22Rv1 (cell line): ENCODE measurements at regions not wholly inside any gene's neighbourhood (a gene's known extent, or its start where the extent isn't known, plus 50 kb on each side); places are given as distances from the start of the nearest gene placed in this dataset.
"Not testable (repeated sequence)": the region's sequence is repeated elsewhere in the genome, so short reads cannot be mapped to it uniquely, and the experiment has no call there.

Experiments used
- H3K27ac ChIP-seq: fragments of 450-650 bp; 2 replicates; pipeline ENCODE4 v1.5.1; 2017
- ZFX ChIP-seq: fragments of 450-650 bp; IDR thresholded peaks from 2 replicates; pipeline ENCODE4 v1.6.1; 2017; ENCODE audit warnings: antibody characterized with exemption, borderline replicate concordance
- TF ChIP-seq, protein P1 (sequence below): fragments of 450-650 bp; IDR thresholded peaks from 2 replicates; pipeline ENCODE4 v1.5.1; 2017; ENCODE audit warnings: mild to moderate bottlenecking

DNA sequence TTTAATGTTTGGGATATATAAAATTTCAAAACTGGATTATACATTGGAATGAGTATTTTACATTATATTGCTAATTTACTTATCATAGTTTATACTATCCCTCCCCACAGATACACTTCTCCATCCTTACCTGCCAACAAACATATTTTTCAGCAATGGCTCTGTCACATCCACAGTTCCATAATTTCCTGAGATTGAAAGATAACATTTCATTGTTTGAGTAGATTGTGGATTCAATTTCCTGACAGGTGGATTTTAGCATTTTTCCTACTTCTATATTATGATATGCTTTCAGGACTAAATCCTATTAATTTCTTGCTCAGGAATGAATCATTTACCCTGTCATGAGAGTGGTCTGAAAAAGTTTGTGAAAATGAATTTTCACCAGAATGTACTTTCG is 115.3 kb upstream of the KLHL4 start:
- H3K27ac ChIP-seq, result no peak overlapping the region
- TF ChIP-seq ZFX, result no peak
- TF ChIP-seq, protein P1, sequence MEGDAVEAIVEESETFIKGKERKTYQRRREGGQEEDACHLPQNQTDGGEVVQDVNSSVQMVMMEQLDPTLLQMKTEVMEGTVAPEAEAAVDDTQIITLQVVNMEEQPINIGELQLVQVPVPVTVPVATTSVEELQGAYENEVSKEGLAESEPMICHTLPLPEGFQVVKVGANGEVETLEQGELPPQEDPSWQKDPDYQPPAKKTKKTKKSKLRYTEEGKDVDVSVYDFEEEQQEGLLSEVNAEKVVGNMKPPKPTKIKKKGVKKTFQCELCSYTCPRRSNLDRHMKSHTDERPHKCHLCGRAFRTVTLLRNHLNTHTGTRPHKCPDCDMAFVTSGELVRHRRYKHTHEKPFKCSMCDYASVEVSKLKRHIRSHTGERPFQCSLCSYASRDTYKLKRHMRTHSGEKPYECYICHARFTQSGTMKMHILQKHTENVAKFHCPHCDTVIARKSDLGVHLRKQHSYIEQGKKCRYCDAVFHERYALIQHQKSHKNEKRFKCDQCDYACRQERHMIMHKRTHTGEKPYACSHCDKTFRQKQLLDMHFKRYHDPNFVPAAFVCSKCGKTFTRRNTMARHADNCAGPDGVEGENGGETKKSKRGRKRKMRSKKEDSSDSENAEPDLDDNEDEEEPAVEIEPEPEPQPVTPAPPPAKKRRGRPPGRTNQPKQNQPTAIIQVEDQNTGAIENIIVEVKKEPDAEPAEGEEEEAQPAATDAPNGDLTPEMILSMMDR, result no peak

DNA sequence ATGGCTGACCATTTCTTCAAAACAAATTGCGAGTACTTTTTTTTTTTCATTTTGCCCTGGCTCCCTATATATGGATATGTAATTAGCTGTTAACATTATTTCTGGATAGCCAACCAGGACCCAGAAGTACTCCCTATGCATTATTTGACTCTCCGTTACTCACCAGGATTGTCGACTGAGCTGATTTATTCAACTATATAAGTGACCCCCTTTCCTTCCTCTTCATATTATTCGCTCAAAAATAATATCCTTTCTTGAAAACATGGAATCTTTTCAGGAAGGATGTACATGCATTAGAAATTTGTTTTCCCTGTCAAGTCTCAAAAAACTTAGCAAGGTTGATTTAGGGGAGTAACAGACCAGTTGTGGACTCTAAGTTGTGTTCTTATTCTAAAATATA is 114.1 kb upstream of the KLHL4 start:
- TF ChIP-seq, protein P1, result no peak
- TF ChIP-seq ZFX, result no peak
- no peak overlapping the region for H3K27ac ChIP-seq

DNA sequence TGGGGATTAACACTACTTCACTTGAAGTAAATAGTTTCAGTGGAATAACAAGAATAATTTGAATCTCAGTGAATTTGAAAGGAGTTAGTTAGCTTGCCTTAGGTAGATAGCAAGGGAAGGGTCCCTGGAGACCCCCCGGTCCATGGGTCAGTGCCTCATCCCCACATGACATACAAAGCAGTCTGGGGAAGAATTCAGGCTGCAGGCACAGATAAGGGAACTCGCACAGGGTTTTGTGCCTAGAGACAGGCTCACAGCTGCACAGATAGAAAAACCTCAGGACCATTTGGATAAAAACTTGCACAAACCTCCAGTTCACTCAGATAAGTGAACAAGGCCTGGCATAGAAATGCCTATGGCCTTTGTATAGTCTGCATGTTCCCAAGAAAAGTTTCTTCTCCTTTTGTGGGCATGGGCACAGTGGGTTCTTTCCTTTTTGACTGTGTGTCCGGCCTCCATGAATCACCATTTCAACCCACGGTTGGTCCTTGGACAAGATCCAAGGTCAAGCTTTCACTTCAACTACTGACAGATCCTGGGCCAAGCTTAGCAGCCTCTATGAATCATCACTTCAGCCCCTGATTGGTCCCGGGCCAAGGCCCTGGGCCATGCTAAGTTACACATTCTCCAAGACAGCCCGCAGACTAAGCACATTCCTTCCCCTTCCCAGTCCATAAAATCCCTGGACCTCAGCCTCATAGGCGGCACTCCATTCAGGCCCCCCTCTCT is 108.3 kb upstream of the KLHL4 start:
- TF ChIP-seq ZFX, result no peak
- TF ChIP-seq, protein P1, result no peak
- peak overlapping the region; percentile 26; the same call in 1 of the 2 replicates for H3K27ac ChIP-seq

DNA sequence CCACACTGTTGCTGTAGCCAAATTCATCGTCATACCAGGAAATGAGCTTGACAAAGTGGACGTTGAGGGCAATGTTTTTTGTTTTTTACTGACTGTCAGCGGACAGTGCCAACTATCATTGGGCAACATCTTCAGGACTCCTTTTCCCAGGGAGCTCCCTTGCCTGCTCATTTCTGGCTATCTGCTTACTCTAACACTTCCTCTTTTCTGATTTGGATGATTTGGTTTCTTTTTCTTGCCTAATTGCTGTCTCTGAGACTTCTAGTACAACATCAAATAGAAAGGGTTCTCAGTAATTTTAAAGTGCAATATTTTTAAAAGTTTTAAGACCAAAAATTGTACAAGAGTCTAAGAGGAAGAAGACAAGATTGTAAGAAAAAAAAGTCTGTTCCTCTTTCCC is 92.0 kb upstream of the KLHL4 start:
- TF ChIP-seq ZFX, result no peak
- TF ChIP-seq, protein P1, result no peak
- no peak overlapping the region for H3K27ac ChIP-seq

DNA sequence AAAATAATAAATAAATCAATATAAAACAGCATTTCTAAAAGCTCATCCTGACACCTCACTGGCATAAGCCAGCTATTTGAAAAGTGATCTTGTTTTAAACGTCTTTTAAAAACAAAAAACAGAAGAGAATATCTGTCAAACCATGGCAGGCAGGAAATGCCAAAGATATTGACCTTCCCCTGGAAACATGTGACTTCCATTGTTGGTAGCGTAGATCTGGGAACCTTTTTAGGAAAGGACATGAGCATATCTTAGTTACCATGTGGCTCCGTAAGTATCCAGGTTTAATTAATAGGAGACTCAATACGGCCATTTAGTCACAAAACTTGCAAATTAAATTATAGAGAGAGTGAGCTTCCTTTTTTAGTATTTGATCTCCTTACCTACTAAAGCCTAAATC is 83.0 kb upstream of the KLHL4 start:
- TF ChIP-seq, protein P1, result no peak
- TF ChIP-seq ZFX, result no peak
- no peak overlapping the region for H3K27ac ChIP-seq

DNA sequence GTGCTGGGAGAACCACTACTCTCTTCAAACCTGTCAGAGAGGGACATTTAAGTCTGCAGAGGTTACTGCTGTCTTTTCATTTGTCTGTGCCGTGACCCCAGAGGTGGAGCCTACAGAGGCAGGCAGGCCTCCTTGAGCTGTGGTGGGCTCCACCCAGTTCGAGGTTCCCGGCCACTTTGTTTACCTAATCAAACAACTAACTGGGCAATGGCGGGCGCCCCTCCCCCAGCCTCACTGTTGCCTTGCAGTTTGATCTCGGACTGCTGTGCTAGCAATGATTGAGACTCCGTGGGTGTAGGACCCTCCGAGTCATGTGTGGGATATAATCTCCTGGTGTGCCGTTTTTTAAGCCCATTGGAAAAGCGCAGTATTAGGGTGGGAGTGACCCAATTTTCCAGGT is 69.0 kb upstream of the KLHL4 start:
- not testable (repeated sequence) for H3K27ac ChIP-seq

DNA sequence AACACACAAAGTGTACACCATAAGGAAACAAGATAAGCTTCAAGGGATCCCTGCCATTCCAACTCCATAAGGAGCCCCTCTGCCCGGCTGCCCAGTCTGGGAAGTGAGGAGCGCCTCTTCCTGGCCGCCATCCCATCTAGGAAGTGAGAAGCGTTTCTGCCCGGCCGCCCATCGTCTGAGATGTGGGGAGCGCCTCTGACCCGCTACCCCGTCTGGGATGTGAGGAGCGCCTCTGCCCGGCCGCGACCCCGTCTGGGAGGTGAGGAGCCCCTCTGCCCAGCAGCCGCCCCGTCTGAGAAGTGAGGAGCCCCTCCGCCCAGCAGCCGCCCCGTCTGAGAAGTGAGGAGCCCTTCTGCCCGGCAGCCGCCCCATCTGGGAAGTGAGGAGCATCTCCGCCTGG is 51.8 kb upstream of the KLHL4 start:
- H3K27ac ChIP-seq, result not testable (repeated sequence)
